Mucosa of descending colon (tissue), 3 donors: ENCODE measurements at regions not wholly inside any gene's neighbourhood (a gene's known extent, or its start where the extent isn't known, plus 50 kb on each side); places are given as distances from the start of the nearest gene placed in this dataset.

Experiments used
- ATAC-seq: fragments of 200-7000 bp; cut with Tn5 transposase; one replicate; pipeline ENCODE4 v1.9.1; 2020; ENCODE audit warnings: mild to moderate bottlenecking, moderate library complexity
- DNase-seq, 3 donors: peaks; one replicate each; pipeline ENCODE4 v3.0.0-alpha.2; 2020
- H3K36me3 ChIP-seq: fragments of 200-600 bp; one replicate; pipeline ENCODE4 v1.8.0; 2021; ENCODE audit warnings: low read depth, mild to moderate bottlenecking
- H3K4me1 ChIP-seq: fragments of 200-600 bp; one replicate; pipeline ENCODE4 v1.8.0; 2021; ENCODE audit warnings: low read depth, mild to moderate bottlenecking
- H3K4me3 ChIP-seq: fragments of 200-600 bp; one replicate; pipeline ENCODE4 v1.8.0; 2021; ENCODE audit warnings: mild to moderate bottlenecking
- H3K9me3 ChIP-seq: fragments of 200-600 bp; one replicate; pipeline ENCODE4 v1.8.0; 2021; ENCODE audit warnings: mild to moderate bottlenecking
- CTCF ChIP-seq: fragments of 200-600 bp; IDR thresholded peaks from one replicate; pipeline ENCODE4 v1.8.0; 2022; ENCODE audit warnings: antibody characterized with exemption, mild to moderate bottlenecking
- intact Hi-C, 2 donors: fragments of 100-400 bp; cut with DNase I in 1 of 2; cut with micrococcal nuclease in 1 of 2; formaldehyde crosslinking; loops; one replicate each; pipeline versions ENCODE4 v1.11.0 to v1.11.1; 2022; cut with DNase I, micrococcal nuclease
- donor health status: DM: no; HTN: no; CAD: no; lungs with moderate emphysema.
- donor health status: DM: no; HTN: no; CAD: no.
- donor health status: DM: no; HTN: yes; CAD: no.

DNA sequence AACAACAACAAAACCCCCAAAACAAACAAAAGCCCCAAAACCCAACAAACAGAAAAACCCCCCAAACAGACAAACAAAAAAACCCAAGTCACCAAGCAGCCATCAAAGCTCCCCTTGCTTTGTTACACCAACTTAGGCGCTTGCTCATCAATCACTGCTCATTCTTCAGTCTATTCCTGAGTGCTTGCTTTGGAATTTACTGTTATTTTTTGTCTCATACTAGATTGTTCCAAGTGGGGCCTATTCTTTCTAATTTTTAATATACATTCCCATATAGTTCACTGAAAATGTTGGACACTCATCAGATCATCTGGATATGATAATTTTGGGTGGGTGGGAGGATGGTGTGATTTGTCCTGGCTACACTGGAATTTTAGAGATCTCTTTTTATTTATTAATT lies 126.0 kb upstream of the JCAD start:
- Histone ChIP-seq H3K4me1 (no peaks in the 10 kb centered on the region), H3K4me3 (no peak overlapping the region), H3K9me3 (no peaks in the 10 kb centered on the region), H3K36me3 (no peaks in the 10 kb centered on the region)
- DNase-seq (no peak), ATAC-seq (no peak)
- TF ChIP-seq CTCF = no peak
- intact Hi-C loops = no loop called here

DNA sequence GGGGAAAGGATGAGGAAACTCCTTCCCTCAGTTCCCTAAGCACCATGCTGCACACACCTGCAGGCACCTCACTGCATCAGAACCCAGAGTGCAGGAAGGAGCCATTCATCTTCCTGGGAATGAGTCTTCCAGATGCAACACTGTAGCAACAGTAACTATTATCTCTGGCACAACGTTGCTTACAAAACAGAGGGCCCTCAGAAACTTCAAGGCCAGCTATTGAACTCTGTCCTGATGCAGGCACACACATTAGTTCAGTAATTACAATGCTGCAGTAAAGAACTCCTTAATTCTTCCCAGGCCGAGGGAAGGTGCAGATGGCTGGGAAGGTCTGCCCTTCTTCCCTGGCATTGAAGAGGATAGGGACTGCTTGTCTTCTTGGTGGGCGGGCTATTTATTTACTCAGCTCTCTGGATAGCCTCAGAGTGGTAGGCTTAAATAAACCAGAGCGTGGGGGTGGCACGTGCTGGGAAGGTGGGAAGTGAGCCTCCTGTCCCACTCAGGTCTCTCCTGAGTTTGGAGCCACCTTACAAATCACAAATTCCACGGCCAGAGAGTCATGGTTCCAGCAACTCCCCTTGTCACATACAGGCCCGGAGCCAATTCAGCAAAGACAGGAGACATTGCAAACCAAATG lies 125.1 kb upstream of the JCAD start:
- ATAC-seq (no peak), DNase-seq (no peak)
- Histone ChIP-seq H3K36me3 (no peaks in the 10 kb centered on the region), H3K4me1 (no peaks in the 10 kb centered on the region), H3K9me3 (no peaks in the 10 kb centered on the region), H3K4me3 (no peak overlapping the region)
- intact Hi-C loops = no loop called here
- TF ChIP-seq CTCF = no peak

DNA sequence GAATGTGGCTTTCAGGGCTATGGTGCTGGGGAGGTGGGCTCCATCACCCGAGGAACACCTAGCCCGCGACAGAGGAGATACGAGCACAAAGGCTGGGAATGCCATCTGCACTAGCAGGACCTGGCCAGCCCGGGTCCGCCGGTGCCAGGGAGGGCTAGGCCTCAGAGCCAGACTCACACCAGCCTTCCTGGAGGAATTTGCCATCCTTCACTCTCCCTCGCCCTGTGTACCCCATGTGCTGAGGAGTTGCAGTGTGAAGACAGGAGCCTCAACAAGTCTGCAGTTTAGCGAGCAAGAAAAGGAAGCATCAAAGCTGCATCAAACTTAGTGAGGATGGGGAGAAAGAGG lies 123.6 kb upstream of the JCAD start:
- no peaks in the 10 kb centered on the region for H3K4me1 ChIP-seq
- no peak for ATAC-seq
- intact Hi-C loops = no loop called here
- no peaks in the 10 kb centered on the region for H3K9me3 ChIP-seq
- DNase-seq = no peak
- H3K36me3 ChIP-seq = no peaks in the 10 kb centered on the region
- TF ChIP-seq CTCF = no peak
- H3K4me3 ChIP-seq = no peak overlapping the region

DNA sequence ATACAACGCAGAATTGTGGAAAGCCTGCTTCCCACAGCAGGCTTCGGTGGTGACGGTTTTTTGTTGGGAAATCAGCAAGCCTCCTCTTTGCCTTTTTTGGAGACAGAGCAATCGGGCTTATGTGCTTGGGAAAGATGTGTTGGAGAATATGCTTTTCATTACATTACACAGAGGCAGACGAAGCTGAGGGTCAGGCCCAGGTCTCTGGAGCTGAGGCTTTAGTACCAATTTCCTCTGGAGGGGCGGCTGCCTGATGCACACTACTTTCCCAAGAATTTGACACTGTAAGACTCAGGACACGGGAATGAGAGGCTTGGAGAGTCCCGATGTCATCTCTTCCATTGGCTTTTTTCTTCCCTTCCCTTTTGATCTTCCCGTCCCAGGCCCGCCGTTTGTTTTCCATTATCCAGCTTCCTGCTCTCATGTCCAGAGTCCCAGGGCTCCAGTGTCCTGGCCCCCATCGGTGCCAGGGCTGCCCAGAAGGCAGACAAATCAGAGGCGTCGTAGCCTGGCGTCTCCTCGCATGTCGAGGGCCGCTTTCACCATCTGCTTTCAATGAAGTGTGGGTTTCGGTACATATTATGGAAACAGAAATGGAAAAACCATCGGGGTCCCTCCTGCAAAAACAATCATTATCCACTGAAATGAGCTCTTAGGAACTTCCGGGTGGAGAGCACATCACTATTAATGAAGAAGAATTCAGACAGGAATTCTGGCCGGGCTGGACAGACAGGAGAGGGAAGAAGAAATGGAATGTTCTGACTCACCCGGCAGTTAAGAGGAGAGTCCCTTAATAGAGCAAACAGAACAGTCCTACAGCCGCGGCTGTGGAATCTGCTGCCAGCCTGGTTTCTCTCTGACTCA lies 123.0 kb upstream of the JCAD start:
- no peak overlapping the region for H3K4me3 ChIP-seq
- H3K36me3 ChIP-seq = no peaks in the 10 kb centered on the region
- H3K9me3 ChIP-seq = no peaks in the 10 kb centered on the region
- no peak for TF ChIP-seq CTCF
- DNase-seq (no peak), ATAC-seq (no peak)
- intact Hi-C loops = no loop called here
- H3K4me1 ChIP-seq = no peaks in the 10 kb centered on the region

DNA sequence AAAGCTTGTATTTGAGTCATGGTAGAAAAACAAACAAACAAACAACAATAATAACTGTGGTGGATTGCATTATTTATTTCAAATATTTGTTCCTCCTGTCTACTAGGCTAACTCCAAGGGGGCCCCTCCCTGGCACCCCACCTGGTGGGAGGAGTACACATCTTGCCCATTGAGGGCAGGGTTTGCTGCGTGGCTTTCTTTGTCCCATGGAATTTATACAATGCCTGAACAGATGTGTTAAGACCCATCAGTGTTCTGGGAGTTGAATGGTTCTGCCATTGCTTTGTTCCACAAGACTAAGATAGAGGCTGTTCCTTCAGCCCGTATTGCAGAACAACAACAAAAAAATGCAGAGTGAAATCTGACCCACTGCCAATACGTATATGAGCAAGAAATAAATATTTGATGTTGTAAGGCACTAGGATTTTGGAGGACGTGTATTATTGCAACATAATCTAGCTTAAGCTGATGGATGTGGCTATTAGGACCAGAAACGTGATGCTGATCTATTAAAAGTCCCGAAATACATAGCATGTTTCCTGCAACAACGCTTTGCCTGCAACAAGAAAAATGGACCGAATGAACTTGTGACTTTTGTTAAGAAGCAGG lies 119.1 kb upstream of the JCAD start:
- no peak for TF ChIP-seq CTCF
- intact Hi-C loops = no loop called here
- Histone ChIP-seq H3K9me3 (no peaks in the 10 kb centered on the region), H3K4me1 (no peaks in the 10 kb centered on the region), H3K36me3 (no peaks in the 10 kb centered on the region), H3K4me3 (no peak overlapping the region)
- ATAC-seq (no peak), DNase-seq (no peak)
